Ishikawa (cell line): ENCODE measurements at regions not wholly inside any gene's neighbourhood (a gene's known extent, or its start where the extent isn't known, plus 50 kb on each side); places are given as distances from the start of the nearest gene placed in this dataset.

Source experiments
- EGR1 ChIP-seq: IDR thresholded peaks from 2 replicates; pipeline ENCODE4 v1.6.1; 2012
- EP300 ChIP-seq: IDR thresholded peaks from 2 replicates; pipeline ENCODE4 v1.6.1; 2012; ENCODE audit warnings: borderline replicate concordance
- MAX ChIP-seq: IDR thresholded peaks from 2 replicates; pipeline ENCODE4 v1.6.1; 2012
- RAD21 ChIP-seq: IDR thresholded peaks from 2 replicates; pipeline ENCODE4 v1.6.1; 2012; ENCODE audit warnings: low read depth
- TCF12 ChIP-seq: IDR thresholded peaks from 2 replicates; pipeline ENCODE4 v1.6.1; 2012; ENCODE audit warnings: low read depth
- TEAD4 ChIP-seq: IDR thresholded peaks from 2 replicates; pipeline ENCODE4 v1.6.1; 2012
- USF1 ChIP-seq: IDR thresholded peaks from 2 replicates; pipeline ENCODE4 v1.6.1; 2012
- YY1 ChIP-seq: IDR thresholded peaks from 2 replicates; pipeline ENCODE4 v1.6.1; 2012; ENCODE audit warnings: low read depth

- TF ChIP-seq TEAD4 (no peak), EP300 (no peak), RAD21 (no peak), TCF12 (no peak), MAX (no peak), YY1 (no peak), USF1 (no peak), EGR1 (no peak)
Measured at GRCh38 chr3:5675319-5675718, 487.8 kb downstream of the EDEM1 start.
